PFSK-1 (cell line): ENCODE measurements at regions not wholly inside any gene's neighbourhood (a gene's known extent, or its start where the extent isn't known, plus 50 kb on each side); places are given as distances from the start of the nearest gene placed in this dataset.

ENCODE experiments used
- FOXP2 ChIP-seq: optimal IDR thresholded peaks from 2 replicates; pipeline ENCODE3; 2011; ENCODE audit warnings: borderline replicate concordance, control low read depth, inconsistent platforms; ENCODE audit not compliant: insufficient read depth; ENCODE audit errors: extremely low read length, extremely low read depth
- POLR2AphosphoS5 ChIP-seq: IDR thresholded peaks from 2 replicates; pipeline ENCODE4 v1.6.1; 2012; ENCODE audit warnings: low read depth, mild to moderate bottlenecking, control low read depth, low read length, moderate library complexity
- REST ChIP-seq, 2 experiments: IDR thresholded peaks; 2 replicates each; pipeline versions ENCODE4 v1.6.1 to v1.8.0; 2011 to 2012; ENCODE audit warnings: low read depth in 2 of 2, low read length in 2 of 2, control low read depth in 1 of 2, inconsistent platforms in 1 of 2, mild to moderate bottlenecking in 1 of 2, moderate library complexity in 1 of 2; ENCODE audit not compliant: insufficient read depth in 1 of 2
- SIN3A ChIP-seq: IDR thresholded peaks from 2 replicates; pipeline ENCODE4 v1.6.1; 2012; ENCODE audit warnings: mild to moderate bottlenecking, low read length, moderate library complexity, borderline replicate concordance; ENCODE audit not compliant: insufficient read depth
- TAF1 ChIP-seq: IDR thresholded peaks from 2 replicates; pipeline ENCODE4 v1.6.1; 2012; ENCODE audit warnings: low read length, control low read depth, borderline replicate concordance; ENCODE audit not compliant: insufficient read depth

- TF ChIP-seq FOXP2 (no peak), POLR2AphosphoS5 (no peak), SIN3A (no peak), TAF1 (no peak), REST (IDR thresholded peaks at IDR 0.05; ENCODE audit: insufficient read depth in 1 of 2, low read depth in 2 of 2, low read length in 2 of 2) (no peak)
Observed at GRCh38 chr14:48350971-48351370, 675.6 kb upstream of the MDGA2 start.
